GM18873 (cell line): ENCODE measurements at regions not wholly inside any gene's neighbourhood (a gene's known extent, or its start where the extent isn't known, plus 50 kb on each side); places are given as distances from the start of the nearest gene placed in this dataset.
"Not testable (repeated sequence)": the region's sequence is repeated elsewhere in the genome, so short reads cannot be mapped to it uniquely, and the experiment has no call there.

ENCODE experiments used
- ATAC-seq: cut with Tn5 transposase; IDR thresholded peaks from one replicate; pipeline ENCODE4 v1.9.1; 2021; ENCODE audit warnings: mild to moderate bottlenecking, moderate library complexity, moderate number of reproducible peaks; ENCODE audit not compliant: unreplicated experiment, low FRiP score

GRCh38 chr6:137279279-137279678, 60.1 kb upstream of the IFNGR1 start:
- not testable (repeated sequence) for ATAC-seq

DNA sequence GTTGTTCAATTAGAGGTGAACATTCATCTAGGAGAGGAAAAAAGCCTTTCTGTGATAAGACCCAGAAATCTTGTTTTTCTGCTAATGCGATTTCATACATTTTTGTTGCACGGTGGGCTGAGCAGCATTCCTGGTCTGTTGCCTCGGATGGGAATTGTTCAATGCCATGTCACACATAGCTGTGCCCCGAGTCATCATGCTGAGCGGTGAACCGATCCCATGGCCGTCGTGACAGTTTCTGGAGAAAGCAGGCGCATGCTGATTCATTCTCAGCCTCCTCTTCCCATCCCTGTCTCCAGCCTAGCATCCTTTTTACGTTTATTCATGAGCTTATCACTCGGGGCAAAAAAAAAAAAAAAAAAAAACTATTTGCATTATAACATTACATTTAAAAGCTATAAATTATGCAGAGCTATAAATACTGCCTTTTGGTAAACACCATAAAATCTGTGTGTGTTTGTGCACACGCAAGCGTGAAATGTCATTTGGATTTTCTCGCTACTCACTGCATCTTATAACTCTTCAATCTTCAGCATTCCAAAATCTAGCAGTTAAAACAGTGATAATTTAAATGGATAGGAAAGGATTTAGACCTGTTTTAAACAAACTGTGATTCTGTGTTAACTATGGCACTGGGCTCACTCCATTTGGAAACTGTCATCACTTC, 58.9 kb upstream of the IFNGR1 start:
- ATAC-seq: no peak

DNA sequence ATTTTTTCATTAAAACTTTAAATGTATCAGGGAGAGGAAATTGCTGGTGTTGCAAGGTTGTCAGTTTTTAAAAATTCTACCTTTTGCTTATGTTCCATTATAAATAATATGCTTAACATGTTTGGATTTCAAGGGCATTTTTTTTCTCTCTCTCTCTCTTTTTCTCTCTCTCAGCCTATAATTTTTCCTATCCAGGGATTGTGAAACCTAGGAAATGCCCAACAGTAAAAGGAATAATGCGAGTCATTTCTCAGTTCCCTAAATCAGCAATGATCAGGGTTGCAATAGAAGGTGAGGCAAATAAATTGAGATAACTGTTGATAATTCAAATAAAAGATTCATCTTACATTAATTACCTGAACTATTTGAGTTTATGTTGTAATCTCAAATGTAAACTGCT, 53.2 kb upstream of the IFNGR1 start:
- ATAC-seq: no peak

DNA sequence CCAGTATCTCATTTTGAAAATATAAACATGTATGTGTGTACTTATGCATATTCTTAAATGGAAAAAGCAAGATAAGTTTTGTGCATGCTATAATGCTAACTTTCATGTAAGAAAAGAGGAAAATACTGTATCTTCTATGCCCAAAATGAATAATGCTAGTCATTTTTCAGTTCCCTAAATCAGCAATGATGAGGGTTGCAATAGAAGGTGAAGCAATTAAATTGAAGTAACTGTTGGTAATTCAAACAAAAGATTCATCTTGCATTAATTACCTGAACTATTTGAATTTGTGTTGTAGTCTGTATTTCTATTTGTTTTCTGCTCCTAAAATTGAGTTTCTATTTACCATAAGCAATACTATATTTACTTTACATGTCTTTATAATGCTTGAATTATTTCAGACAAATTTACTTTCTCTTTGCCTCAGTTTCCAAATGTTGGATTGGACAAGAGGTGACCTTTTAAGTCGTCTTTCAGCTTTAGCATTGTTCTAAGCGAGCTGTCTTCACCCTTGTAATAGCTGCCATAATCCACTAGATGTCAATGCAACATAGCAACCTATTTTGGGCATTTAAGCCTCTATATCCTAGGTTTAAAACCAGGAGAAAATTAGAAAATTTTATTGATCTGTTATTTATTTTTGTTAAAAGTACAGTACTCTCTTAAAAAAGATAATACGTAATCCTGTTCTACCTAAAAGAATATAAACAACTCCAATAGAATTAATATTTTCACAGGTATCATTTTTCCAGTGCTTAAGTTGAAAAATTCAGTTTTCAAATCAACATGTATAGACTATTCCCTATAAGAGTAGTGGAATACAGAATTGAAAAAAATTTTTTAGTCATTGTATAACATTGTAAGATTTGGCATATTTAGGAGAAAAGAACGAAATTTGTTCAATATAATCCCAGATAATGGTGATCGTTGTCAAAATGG, 52.3 kb upstream of the IFNGR1 start:
- ATAC-seq: no peak

DNA sequence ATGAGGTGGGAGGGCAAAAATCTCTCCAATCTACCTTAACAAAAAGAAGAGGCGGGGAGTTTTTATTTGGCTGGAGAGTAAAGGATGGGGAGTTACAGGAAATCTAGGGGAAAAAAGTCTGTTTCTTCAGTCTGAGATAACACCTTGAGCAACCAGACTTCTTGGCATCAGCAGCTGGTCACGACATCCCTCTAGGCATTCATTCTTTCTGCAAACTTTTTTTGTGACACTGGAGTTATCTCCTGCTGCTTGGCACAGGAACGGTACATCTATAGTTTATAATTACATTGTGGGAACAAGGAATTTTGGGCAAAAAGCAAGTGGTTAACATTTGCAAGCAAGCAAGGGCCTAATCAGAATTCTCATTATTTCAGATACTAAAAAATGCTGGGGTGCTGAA, 50.6 kb upstream of the IFNGR1 start:
- no peak for ATAC-seq

DNA sequence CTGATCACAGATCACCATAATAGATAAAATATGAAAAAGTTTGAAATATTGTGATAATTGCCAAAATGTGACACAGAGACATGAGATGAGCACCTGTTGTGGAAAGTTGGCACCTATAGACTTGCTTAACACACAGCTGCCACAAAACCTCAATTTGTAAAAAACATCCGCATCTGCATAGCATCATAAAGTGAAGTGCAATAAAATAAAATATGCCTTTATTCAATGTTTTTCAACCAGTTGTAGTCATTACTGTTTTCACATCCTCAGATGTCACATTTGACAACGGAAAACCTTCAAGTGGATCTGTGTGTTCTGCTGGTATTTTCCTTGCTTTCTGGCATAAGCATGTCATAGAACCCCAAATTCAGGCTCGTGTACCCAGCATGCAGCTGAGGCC, 50.2 kb upstream of the IFNGR1 start:
- no peak for ATAC-seq
